Inflammatory macrophage treated with lipopolysaccharide for 1 hour (primary cell): ENCODE measurements at regions not wholly inside any gene's neighbourhood (a gene's known extent, or its start where the extent isn't known, plus 50 kb on each side); places are given as distances from the start of the nearest gene placed in this dataset.
A peak's percentile ranks its signal among the peaks of the same experiment; 100 is the strongest.

Experiments
- DNase-seq, 2 donors: peaks; one replicate each; pipeline ENCODE4 v3.0.0-alpha.2; 2020 to 2022

DNA sequence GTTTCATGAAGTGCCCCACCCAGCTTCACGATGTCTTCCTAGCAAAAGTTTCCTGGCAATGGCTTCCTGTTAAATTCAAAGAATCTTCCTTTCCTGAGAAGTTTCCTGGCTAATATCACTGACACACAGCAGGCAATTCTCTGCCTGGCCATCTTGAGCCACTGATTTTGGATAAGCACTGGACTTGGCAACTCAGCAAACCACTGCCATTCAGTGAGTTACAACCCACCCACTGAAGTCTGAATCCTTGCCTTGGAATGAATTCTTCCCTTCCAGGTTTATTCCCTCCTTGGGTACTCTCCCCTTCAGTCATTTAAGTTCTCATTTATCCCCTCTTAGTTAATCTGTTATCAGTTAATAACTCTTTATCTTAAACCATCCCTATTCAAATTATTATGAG, 426.0 kb downstream of the MBD2 start:
- no peak for DNase-seq

DNA sequence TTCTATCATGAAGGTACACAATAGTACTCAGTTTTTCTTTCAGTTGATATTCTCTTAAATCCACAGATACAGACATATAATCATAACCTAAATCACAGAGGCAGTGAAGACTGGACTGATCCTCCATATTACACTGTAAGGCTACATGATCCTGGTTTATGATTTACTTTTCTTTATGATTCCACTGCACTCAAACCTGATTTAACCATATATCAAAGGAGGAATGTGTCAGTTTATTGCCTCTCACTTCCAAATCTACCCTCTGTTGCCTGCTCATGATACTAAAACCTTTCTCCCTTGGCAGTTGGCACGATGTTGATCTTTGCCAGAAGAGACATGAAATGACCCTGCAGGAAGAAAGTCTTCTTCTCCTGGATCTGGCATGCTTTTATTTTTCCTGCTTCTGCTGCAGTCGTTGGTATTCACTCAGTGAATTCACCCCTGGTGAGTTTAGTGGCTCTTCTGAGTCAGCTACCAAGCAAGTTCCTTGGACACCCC, 426.4 kb downstream of the MBD2 start:
- no peak for DNase-seq

DNA sequence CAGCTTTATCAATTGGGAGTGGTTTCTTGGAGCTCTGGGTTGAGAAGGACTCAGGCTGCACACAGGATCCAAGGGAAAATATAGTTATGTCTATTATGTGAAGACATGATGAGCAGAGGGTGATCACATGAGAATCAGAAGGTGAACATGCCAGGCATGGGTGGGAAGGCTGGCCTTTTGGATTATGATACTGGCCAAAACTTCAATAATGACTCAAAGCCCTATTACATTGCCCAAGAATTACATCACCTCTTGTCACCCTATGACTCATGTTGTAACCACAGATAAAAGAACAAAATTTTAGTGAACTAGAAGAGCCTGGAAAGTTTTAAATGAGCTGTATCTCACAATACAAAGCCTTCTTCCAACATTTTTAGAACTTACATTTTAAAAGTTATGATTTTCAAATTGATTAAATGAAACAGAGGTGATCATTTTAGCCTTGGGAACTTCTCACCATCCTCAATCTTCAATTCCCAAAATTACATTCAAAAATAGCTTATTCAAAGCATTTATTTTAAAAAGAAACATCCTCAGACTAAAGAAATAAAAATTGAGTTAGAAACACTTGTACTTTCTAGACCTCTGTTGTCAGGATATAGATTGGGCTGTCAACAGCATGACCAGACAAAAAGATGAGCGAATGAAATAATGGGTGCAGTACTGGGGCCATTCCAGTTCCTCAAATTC, 428.3 kb downstream of the MBD2 start:
- peak; percentile 17 to 32 for DNase-seq

DNA sequence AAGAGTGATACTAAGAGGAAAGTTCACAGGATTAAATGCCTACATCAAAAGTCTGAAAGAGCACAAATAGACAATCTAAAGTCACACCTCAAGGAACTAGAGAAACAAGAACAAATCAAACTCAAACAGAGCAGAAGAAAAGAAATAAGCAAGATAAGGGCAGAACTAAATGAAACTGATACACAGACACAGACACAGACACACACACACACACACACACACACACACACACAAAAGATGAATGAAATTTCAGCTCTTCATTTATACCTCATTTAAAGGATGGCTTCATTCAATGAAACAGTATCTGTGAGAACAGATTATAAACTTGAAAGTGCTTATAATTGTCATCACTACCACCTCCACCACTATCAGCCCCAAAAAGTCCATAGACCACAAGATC, 428.9 kb downstream of the MBD2 start:
- no peak for DNase-seq

DNA sequence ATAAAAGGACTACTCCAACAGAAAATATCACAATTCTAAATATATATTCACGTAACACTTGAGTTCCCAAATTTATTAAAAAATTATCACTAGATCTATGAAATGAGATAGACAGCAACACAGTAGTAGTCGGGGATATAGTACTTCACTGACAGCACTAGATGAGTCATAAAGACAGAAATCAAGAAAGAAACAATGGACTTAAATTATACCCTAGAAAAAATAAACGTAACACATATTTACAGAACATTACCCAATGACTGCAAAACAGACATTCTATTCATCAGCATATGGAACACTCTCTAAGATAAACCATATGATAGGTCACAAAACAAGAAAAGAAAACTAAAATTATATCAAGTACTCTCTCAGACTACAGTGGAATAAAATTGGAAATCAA, 429.4 kb downstream of the MBD2 start:
- DNase-seq: no peak

DNA sequence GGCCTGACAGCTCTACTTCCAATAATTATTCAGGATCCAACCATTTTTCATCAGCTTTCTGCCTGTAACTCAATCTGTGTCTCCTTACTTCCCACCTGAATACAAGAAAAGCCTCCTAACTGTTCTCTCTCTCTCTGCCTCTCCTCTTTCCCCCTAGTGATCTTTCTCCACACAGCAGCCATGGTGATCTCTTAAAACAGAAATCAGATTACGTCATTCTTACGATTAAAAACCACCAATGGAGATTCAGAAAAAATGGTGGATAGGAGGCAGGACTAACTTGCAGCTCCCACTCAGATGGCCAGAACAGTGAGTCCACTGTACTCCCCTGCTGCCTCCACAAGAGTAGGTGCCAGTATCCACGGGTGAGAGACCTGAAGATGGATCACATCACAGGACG, 431.7 kb downstream of the MBD2 start:
- DNase-seq: no peak

DNA sequence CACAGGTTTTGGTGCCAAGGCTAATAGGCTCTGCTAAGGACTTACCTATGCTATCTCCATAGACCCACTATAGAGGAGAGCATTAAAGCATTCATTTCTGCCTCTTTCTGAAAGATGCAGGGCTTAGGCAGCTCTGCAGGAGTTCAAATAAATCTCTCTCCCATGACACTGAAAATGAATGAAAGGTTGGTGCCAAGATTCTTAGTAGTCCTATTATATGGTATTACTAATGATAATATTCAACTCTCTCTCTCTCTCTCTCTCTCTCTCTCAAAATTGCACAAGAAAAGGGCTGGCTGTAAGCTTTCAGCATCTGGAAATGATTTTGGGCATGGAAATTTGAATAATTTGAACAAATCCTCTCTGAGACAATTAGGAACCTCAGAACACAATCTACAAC, 433.7 kb downstream of the MBD2 start:
- DNase-seq: no peak

DNA sequence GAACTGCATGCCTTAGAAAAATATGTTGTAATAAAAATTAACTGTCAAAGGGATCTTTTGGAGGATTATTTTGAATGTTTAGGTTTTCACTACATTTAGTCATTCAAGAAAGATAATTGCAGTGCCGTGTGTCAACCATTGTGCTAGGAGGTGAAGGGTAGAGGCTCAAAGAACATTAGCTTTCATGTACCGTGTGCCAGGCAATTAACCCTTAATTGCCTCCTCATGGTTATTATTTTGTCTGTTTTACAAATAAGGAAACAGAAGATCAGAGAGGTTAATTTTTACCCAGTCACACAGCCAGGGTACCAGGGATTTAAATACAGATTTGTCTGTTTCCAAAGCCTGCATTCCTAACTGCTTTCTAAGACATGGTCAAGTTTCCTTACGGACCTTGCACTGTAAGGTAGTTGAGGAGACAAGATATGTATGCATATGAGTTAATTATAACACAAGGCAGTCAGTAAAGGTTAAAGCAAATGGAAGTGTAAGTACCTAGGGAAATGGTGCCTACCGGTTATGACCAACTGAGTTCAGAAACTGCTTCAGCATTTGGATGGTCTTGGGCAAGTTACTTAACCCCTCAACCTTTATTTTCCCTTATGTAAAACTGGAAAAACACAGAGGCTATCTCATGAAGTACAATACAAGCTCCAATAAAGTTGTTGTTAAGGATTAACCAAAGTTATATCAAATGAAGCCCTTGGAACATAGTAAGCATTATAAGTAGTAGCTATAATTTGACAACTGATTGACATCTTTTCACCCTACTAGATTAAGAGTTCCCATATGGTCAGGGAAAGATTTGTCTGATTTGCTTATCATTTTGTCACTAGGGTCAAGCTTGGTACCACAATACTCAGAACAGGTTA, 434.9 kb downstream of the MBD2 start:
- no peak for DNase-seq

DNA sequence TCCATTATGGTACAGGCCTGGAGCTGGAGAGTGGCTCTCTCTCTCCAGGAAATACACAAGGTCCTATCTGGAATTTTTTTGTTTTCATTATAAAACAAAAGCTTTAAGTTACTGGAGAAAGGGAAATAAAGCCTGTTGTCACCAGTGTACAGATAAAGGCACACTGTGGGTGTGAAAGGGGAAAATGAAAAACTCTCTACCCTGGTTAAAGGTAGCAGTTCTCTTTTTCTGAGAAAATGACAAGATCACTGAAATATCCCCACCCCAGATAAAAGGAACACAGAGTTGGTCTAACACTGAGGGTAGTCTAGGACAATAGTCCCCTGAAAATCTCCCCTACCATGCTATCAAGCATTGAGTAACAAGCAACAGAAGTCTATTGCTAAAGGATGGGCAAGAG, 438.7 kb downstream of the MBD2 start:
- no peak for DNase-seq

DNA sequence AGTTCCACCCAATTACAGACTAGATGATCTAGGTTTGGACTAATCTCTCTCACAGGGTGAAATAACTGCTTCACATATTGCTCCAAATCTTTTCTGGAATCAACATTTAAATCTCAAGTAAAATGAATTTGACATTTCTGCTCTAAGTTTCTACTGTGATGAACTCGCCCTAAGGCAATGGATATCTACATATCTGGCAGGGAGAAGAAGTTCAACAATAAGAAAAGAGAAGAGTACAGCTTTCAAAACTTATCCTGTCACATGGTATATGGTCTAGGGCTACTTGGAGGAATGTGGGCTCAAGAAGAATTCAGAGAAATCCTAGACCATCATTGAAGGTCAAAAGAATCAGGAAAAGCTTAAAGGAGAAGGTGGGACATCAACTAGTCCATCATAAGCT, 440.2 kb downstream of the MBD2 start:
- no peak for DNase-seq

DNA sequence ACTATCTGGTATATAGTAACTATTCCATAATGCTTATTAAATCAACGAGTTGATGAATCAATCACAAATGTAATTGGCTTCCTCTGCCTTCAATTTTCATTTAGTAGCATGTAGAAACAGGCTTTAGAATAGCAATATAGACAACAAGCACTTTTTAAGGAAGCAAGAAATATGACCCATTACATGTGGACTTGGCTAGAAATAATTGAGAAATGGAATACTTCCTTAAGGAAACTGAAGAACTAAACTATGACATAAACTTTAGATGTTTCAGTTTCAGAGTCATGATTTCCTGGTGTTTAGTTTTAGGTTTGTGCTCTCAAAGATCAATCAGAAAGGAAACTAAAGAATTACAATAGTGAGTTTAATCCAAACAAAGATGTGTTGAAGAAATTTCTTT, 443.8 kb downstream of the MBD2 start:
- DNase-seq: no peak

DNA sequence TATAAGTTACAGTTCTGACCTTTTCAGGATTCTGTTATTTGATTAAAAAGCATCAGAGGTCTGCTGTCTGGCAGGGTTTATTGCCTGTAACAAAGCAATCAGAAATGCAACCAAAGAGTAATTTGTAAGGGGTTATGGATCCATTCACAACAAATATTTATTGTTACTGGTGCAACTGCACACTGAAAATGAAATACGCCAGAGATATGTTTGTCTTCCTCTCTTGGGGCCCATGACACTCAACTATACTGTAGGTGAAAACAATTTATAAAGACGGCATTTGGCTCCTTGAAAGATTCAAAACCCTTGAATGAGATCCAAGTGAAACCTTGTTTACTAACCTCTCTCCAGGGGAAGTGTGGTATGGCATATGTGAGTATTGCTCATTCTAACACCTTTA, 452.2 kb downstream of the MBD2 start:
- no peak for DNase-seq

DNA sequence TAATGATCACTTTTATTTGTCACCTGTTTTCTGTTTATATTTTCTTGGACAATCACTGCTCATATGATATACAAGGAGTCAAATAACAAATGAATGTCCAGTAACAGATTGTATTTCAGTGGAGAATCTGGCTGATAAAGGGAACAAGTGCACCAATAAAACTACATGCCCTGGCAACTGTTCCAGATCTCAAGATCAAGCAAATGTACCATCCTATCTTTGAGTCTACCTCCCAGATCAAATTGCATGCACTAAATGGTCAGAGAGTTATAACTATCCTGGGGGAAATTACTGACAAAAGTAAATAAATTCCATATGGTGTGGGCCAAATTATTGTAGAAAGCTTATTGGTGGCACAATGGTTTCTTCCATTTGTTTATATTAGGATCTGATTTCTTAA, 452.8 kb downstream of the MBD2 start:
- no peak for DNase-seq

DNA sequence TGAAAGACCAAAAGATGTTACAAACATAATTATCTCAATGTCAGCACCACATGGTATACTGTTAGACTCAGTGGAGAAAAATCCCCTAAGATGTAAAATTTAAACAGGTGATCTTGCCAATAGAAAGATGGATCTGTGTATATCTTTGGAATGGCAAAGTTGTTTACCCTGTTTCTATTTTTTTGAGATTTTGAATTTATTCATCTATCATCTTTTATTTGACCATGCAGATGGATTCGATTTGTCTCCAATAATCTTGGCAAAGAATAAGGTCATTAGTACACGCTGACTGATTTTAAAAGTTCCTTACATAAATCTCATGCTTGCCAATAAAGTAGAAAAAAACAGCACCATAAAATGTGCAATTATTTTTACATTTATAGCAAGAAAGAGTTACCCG, 459.3 kb downstream of the MBD2 start:
- no peak for DNase-seq

DNA sequence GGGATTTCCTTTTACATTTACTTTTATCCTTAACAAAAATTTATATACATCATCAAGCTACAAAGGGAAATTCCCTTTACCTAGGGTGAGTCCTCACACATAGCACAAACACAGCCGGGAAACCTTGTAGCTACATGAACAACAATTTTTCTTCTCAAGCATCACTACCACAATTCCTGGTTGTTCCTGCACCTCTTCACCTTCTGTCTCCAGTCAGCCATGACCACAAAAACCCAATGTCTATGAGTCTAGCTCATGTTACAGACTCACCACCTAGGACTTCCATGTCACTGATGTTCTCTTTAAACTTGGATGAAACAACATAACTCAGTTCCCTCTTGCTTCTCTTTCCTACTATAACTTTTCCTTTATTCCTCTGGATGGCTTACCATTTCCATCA, 460.4 kb downstream of the MBD2 start:
- no peak for DNase-seq

DNA sequence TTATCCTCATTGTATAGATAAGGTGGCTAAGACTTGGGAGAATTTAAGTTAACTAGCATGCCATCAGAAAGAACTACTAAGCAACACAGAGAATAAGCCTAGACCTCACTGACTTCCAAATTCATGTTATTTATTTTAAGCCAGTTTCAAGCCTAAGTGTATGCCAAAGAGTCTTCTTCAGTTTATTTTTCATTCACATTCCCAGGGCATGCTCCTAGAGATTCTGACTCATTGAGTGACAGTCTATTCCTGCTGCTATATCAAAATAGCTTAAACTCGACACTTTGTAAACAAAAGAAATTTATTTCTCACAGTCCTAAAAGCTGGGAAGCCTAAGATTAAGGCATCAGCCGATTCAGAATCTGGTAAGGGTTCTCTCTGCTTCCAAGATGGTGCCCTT, 467.1 kb downstream of the MBD2 start:
- DNase-seq: no peak

DNA sequence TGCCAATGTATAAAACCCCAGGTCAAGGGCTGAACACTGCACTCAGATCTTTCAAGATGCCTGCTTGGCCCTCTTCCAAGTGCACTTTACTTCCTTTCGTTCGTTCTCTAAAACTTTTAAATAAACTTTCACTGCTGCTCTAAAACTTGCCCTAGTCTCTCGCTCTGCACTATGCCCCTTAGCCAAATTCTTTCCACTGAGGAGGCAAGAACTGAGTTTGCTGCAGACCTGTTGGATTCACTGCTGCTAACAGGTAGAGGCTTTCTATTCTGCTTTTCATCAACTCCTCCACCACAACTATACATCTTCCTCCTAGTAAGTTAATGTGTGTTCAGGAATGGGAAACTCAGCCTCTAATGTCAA, 467.9 kb downstream of the MBD2 start:
- no peak for DNase-seq

DNA sequence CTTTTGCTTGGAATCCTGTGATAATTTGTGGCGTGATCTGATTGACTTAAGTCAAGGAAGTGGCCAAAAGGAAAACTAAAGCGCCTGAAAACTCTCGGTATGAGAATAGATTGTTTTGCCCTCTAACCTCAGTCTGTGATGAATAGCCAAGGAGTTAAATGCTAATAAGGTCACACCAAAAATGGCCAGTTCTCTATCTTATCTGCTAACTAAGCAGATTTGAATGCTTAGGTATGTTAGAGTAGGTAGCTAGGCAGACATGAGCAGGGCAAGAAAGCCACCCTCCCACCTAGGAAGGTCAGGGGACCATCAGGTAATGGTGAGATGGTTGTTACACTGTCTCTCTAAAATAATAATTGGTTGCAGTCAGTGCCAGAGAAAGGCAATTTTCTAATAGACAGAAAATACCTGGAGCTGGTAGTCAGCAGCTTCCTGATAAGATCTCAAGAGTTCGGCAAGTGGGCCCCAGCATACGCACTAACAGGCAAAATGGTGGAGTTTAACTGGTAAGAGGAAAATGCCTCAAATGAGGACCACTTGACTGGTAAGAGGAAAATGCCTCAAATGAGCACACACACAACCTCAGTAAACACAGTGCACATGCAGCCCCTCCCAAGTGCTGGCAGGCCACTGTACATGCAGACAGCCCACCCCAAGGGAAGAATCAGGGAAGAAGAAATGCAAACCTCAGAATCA, 468.4 kb downstream of the MBD2 start:
- no peak for DNase-seq

DNA sequence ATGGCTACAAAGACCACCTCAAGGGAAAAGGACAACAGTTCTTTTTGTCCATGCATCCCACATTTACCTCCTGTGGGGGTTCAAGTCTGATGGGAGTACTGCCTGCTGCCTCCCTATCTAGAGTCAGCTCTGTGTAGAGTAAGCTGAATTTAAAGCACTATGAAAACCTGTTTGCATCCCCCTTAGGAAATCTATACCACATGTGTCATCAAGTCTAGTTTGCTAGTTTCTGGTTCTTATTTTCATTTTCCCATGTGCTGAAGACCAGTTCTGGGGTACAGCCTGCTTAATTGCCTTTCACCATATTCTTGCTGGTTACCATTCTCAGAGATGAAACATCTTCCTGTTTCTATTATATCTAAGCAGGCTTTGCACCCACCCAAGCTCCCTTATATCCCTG, 470.3 kb downstream of the MBD2 start:
- no peak for DNase-seq

DNA sequence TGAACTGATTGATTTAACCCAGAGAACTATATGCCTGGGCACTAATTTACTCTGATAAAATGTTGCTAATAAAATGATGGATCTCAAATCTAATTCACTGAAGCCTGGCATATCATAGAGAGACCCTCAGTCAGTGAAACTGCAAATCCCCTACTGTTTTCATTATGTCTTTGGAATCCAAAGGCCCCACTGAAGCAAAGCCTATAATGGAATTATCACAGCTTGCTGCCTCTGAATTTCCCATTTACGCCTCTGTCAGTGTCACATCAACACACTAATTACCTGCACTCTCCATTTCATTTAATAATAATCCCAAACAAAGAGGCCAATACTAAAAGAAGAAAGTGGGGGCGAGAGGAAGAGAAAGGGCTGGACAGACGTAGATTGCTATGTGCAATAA, 470.9 kb downstream of the MBD2 start:
- no peak for DNase-seq

DNA sequence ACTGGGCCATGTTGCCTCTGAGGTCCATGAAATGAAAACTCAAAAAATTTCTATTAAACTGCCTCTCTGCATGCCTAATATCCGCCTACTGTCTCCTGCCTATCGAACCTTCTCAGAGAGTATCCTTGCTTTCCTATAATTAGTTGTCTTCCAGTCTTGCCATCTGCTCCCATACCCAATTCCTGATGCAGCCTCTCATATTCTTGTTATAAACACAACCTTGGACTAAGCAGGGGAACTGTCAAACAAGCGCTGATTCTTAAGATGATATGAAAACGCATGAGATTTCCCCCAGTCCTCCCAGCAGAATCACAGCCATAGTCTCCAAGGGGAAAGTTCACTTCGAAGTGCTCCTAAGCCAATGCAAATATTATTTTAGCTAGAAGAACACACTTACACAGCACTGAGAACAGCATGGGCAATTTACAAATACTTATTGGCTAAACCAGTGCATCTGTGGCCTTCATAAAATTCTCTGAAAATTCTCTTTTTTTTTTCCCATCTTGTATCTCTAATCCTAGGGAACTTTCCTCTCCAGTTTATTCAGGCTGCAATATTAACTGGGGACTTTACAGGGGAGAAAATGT, 471.6 kb downstream of the MBD2 start:
- DNase-seq: no peak

DNA sequence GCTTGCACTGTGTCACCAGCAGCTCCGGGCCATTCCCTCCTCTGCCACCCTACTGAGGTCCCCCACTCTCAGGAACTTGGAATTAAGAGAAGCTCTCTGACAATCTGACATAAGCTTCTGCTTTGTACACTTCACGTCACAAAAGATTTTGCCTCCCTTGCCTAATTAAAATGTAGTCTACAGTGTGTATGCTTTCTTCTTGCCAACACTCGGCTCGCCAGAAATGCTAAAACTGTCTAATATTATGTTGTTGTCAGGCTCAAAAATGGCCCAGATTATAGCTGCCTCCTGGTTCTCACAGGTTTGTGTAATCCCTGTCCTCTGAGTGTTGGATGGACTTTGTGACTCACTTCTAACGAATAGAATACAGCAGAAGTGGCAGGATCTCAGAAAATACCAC, 474.7 kb downstream of the MBD2 start:
- no peak for DNase-seq

DNA sequence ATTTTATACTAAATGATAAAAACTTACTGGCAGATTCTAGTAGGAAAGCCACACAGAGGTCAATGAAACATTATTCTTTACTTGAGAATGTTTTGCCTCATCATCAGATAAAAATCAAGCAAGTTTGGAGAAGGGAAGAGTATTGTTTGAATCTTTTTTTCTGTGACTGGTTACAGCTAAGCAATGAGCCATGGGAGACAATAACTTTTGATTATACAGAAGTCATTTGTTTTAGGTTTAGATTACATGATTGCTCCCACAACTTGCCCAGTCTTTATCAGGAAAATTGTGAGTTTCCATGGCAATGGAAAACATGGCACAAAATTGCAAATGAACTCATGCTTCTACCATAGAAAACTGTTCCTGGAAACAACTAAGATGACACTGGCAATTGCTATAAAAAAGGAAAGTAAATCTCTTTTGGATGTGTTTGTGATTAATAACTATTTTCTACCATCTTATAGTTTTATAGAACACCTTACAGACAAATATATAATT, 476.8 kb downstream of the MBD2 start:
- no peak for DNase-seq
